ENCODE measurements at regions not wholly inside any gene's neighbourhood (a gene's known extent, or its start where the extent isn't known, plus 50 kb on each side); places are given as distances from the start of the nearest gene placed in this dataset.

DNA sequence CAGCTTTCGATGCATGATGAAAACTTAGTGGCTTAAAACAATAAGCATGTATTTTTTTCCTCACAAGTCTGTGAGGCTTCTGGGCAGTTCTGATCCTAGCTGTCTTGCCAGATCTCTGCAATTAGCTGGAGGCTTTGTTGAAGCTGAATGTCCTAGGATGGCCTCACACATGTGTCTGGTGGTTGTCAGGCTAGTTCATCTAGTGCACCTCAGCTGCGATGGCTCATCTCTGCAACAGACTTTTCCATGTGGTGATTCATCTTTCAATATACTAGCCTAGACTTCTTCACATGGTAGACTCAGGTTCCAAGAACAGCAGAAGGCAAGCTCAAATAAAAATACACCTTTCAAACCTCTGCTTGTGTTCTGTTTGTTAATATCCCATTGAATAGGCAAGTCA, 66.5 kb upstream of the IL1RAPL1 start:
- TF ChIP-seq, protein P1, sequence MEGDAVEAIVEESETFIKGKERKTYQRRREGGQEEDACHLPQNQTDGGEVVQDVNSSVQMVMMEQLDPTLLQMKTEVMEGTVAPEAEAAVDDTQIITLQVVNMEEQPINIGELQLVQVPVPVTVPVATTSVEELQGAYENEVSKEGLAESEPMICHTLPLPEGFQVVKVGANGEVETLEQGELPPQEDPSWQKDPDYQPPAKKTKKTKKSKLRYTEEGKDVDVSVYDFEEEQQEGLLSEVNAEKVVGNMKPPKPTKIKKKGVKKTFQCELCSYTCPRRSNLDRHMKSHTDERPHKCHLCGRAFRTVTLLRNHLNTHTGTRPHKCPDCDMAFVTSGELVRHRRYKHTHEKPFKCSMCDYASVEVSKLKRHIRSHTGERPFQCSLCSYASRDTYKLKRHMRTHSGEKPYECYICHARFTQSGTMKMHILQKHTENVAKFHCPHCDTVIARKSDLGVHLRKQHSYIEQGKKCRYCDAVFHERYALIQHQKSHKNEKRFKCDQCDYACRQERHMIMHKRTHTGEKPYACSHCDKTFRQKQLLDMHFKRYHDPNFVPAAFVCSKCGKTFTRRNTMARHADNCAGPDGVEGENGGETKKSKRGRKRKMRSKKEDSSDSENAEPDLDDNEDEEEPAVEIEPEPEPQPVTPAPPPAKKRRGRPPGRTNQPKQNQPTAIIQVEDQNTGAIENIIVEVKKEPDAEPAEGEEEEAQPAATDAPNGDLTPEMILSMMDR (optimal IDR thresholded peaks at IDR 0.05 in 1 of 3, IDR thresholded peaks at IDR 0.05 in 1 of 3, conservative IDR thresholded peaks at IDR 0.05 in 1 of 3; ENCODE audit: extremely low read depth in 1 of 3, insufficient read depth in 2 of 3, low read length in 3 of 3): no peak
- TF ChIP-seq EZH2 (IDR thresholded peaks at IDR 0.05; ENCODE audit: low read length): no peak
